PC-9 (cell line): ENCODE measurements at regions not wholly inside any gene's neighbourhood (a gene's known extent, or its start where the extent isn't known, plus 50 kb on each side); places are given as distances from the start of the nearest gene placed in this dataset.

ENCODE experiments used
- BruUV-seq: library from RNA; stranded (reverse); fragments of 400-500 nt; replicated peaks from 2 replicates; lab custom pipeline; 2021; lab: Mats Ljungman, UMichigan
- CTCF ChIA-PET: fragments of 300-600 bp; sonication (Branson Sonifier 250); formaldehyde crosslinking; loops from one replicate; lab custom pipeline; 2022; ENCODE audit warnings: antibody characterized with exemption; lab: Charles Lee
- POLR2A ChIA-PET: fragments of 300-600 bp; sonication (Branson Sonifier 250); formaldehyde crosslinking; loops from one replicate; lab custom pipeline; 2022; ENCODE audit warnings: antibody characterized with exemption; ENCODE audit not compliant: unreplicated experiment; lab: Charles Lee
- DNase-seq, 2 experiments: peaks; one replicate each; pipeline versions ENCODE4 v3.0.0 to v3.0.0-alpha.2; 2015 to 2022; ENCODE audit warnings: mixed read lengths in 1 of 2
- H2AFZ ChIP-seq: fragments of 200-600 bp; sonication (generic); 2 replicates; pipeline ENCODE4 v1.8.1; 2017; ENCODE audit warnings: antibody characterized with exemption
- H3F3A ChIP-seq: fragments of 200-600 bp; sonication (generic); 2 replicates; pipeline ENCODE4 v1.8.1; 2017; ENCODE audit warnings: antibody characterized with exemption, mild to moderate bottlenecking, low read depth; ENCODE audit not compliant: insufficient read depth
- H3K27ac ChIP-seq: fragments of 200-600 bp; sonication (generic); 2 replicates; pipeline ENCODE4 v1.6.1; 2016; ENCODE audit warnings: mixed run types
- H3K27me3 ChIP-seq: fragments of 200-600 bp; sonication (generic); 2 replicates; pipeline ENCODE4 v1.6.1; 2016; ENCODE audit warnings: low read depth, mixed run types; ENCODE audit not compliant: insufficient read depth
- H3K36me3 ChIP-seq: fragments of 200-600 bp; sonication (generic); 2 replicates; pipeline ENCODE4 v1.6.1; 2016; ENCODE audit warnings: low read depth, mixed run types
- H3K4me1 ChIP-seq: fragments of 200-600 bp; sonication (generic); replicated peaks from 2 replicates; pipeline ENCODE4 v1.6.1; 2016; ENCODE audit warnings: mixed run types; ENCODE audit not compliant: insufficient read depth
- H3K4me2 ChIP-seq: fragments of 200-600 bp; sonication (generic); 2 replicates; pipeline ENCODE4 v1.6.1; 2017; ENCODE audit warnings: mixed run types
- H3K4me3 ChIP-seq: fragments of 200-600 bp; sonication (generic); 2 replicates; pipeline ENCODE4 v1.6.1; 2016; ENCODE audit warnings: mixed run types
- H3K79me2 ChIP-seq: fragments of 200-600 bp; sonication (generic); 2 replicates; pipeline ENCODE4 v1.6.1; 2017; ENCODE audit warnings: low read depth, mixed run types
- H3K9me2 ChIP-seq: fragments of 200-600 bp; sonication (generic); 2 replicates; pipeline ENCODE4 v1.8.1; 2017; ENCODE audit warnings: mild to moderate bottlenecking; ENCODE audit not compliant: insufficient read depth
- H3K9me3 ChIP-seq: fragments of 200-600 bp; sonication (generic); 2 replicates; pipeline ENCODE4 v1.8.1; 2016; ENCODE audit warnings: low read depth; ENCODE audit not compliant: insufficient read depth
- H4K20me1 ChIP-seq: fragments of 200-600 bp; sonication (generic); 2 replicates; pipeline ENCODE4 v1.8.1; 2017; ENCODE audit not compliant: insufficient read depth
- CTCF ChIP-seq: fragments of 200-600 bp; sonication (generic); conservative IDR thresholded peaks from 2 replicates; pipeline ENCODE4 v1.6.1; 2017; ENCODE audit warnings: mixed run types, antibody characterized with exemption, mild to moderate bottlenecking, moderate library complexity
- EZH2 ChIP-seq: fragments of 200-600 bp; sonication (generic); IDR thresholded peaks from 2 replicates; pipeline ENCODE4 v1.8.0; 2017; ENCODE audit warnings: antibody characterized with exemption, low read depth
- intact Hi-C: fragments of 100-400 bp; cut with micrococcal nuclease; formaldehyde crosslinking; loops from one replicate; pipeline ENCODE4 v1.10.0; 2022; ENCODE audit not compliant: unreplicated experiment

GRCh38 chr21:43360441-43361126, 66.3 kb downstream of the SIK1 start:
- H4K20me1 ChIP-seq, result no peaks in the 10 kb centered on the region
- DNase-seq, result no peak
- no peak overlapping the region for H3K27ac ChIP-seq
- TF ChIP-seq EZH2, result no peak
- no peak for TF ChIP-seq CTCF
- no peaks in the 10 kb centered on the region for H3K9me2 ChIP-seq
- intact Hi-C loops, result no loop called here
- no peak overlapping the region for H2AFZ ChIP-seq
- CTCF ChIA-PET, result no interaction called here
- no peaks in the 10 kb centered on the region for H3K27me3 ChIP-seq
- no peak overlapping the region for H3K4me3 ChIP-seq
- POLR2A ChIA-PET, result no interaction called here
- H3K79me2 ChIP-seq, result no peaks in the 10 kb centered on the region
- no peaks in the 10 kb centered on the region for H3K36me3 ChIP-seq
- H3K9me3 ChIP-seq, result no peaks in the 10 kb centered on the region
- H3K4me1 ChIP-seq, result no peaks in the 10 kb centered on the region
- BruUV-seq, result no TSS peak
- H3F3A ChIP-seq, result no peaks in the 10 kb centered on the region
- no peak overlapping the region for H3K4me2 ChIP-seq

GRCh38 chr21:43358940-43359822, 67.8 kb downstream of the SIK1 start:
- no TSS peak for BruUV-seq
- Histone ChIP-seq H3F3A (no peaks in the 10 kb centered on the region), H3K4me3 (no peak overlapping the region), H3K27ac (no peak overlapping the region), H3K4me2 (no peak overlapping the region), H3K9me2 (no peaks in the 10 kb centered on the region), H3K9me3 (no peaks in the 10 kb centered on the region), H3K36me3 (no peaks in the 10 kb centered on the region), H3K27me3 (no peaks in the 10 kb centered on the region), H3K4me1 (no peaks in the 10 kb centered on the region), H2AFZ (no peak overlapping the region), H4K20me1 (no peaks in the 10 kb centered on the region), H3K79me2 (no peaks in the 10 kb centered on the region)
- TF ChIP-seq EZH2 (no peak), CTCF (no peak)
- no peak for DNase-seq
- intact Hi-C loops, result no loop called here
- POLR2A ChIA-PET, result no interaction called here
- CTCF ChIA-PET, result no interaction called here

- ChIA-PET POLR2A (no interaction called here), CTCF (no interaction called here)
- no peak for DNase-seq
- no peak for TF ChIP-seq EZH2
- no peak for TF ChIP-seq CTCF
- no peaks in the 10 kb centered on the region for H3K9me2 ChIP-seq
- no peaks in the 10 kb centered on the region for H3K9me3 ChIP-seq
- BruUV-seq, result no TSS peak
- intact Hi-C loops, result no loop called here
- no peaks in the 10 kb centered on the region for H3K27me3 ChIP-seq
- no peak overlapping the region for H3K27ac ChIP-seq
- H3K4me3 ChIP-seq, result no peak overlapping the region
- H4K20me1 ChIP-seq, result no peaks in the 10 kb centered on the region
- no peak overlapping the region for H3K4me2 ChIP-seq
- no peaks in the 10 kb centered on the region for H3K79me2 ChIP-seq
- no peaks in the 10 kb centered on the region for H3F3A ChIP-seq
- H2AFZ ChIP-seq, result no peak overlapping the region
- H3K4me1 ChIP-seq, result no peaks in the 10 kb centered on the region
- no peaks in the 10 kb centered on the region for H3K36me3 ChIP-seq
Measured at GRCh38 chr21:43357715-43358430, 69.1 kb downstream of the SIK1 start.
